ENCODE measurements at regions not wholly inside any gene's neighbourhood (a gene's known extent, or its start where the extent isn't known, plus 50 kb on each side); places are given as distances from the start of the nearest gene placed in this dataset.

DNA sequence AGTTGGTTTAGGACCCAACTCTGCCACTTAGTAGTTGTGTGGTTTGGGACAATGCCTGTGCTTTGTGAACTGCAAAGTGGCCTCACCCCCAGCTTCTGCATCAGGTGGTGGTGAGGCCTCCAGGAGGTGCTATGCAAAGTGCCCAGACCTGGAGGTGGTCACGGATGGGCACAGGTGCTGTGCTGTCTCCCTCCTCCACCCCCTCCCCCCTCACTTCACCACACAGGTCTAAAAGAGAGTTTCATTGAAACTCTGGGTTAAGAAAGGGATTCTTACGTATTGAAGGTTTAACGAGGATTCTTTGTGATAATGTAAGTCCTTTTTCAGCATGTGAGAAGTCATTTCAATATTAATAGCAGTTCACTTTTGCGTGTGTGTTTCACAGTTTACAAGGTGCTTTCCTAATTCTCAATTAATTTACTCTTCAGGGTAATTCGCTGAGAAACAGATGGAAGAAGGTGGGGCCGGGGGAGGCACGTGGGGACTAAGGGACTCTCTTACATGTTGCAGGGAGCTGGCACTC lies 369.9 kb downstream of the LPIN1 start:
- DNase-seq (ENCODE audit: low read depth, low spot score) (no peak), FAIRE-seq (no peak)
- Histone ChIP-seq H3K4me2 (ENCODE audit: control insufficient read depth, extremely low read depth, insufficient read depth, low read depth, low read length) (no peak overlapping the region), H2AFZ (ENCODE audit: control insufficient read depth, low read length) (no peak overlapping the region), H3K4me3 (ENCODE audit: control insufficient read depth in 2 of 3, extremely low read depth in 1 of 3, insufficient read depth in 2 of 3, low read depth in 1 of 3, low read length in 3 of 3) (no peak overlapping the region), H3K27me3 (ENCODE audit: control insufficient read depth, extremely low read depth, insufficient read depth, low read length) (no peaks in the 10 kb centered on the region), H3K9me1 (ENCODE audit: control insufficient read depth, extremely low read depth, insufficient read depth, low read length) (no peaks in the 10 kb centered on the region), H3K4me1 (ENCODE audit: control insufficient read depth, extremely low read depth, insufficient read depth, low read length) (peaks cover 16% of the 10 kb centered on the region), H3K9me3 (ENCODE audit: control insufficient read depth, low read depth, low read length) (no peaks in the 10 kb centered on the region), H3K27ac (ENCODE audit: control insufficient read depth, insufficient read depth, low read length) (no peak overlapping the region), H3K36me3 (ENCODE audit: control insufficient read depth in 2 of 2, extremely low read depth in 1 of 2, insufficient read depth in 2 of 2, low read length in 2 of 2) (no peaks in the 10 kb centered on the region), H3K79me2 (ENCODE audit: control insufficient read depth, insufficient read depth, low read length) (no peaks in the 10 kb centered on the region), H3K9ac (ENCODE audit: control insufficient read depth, extremely low read depth, insufficient read depth, low read length) (no peak overlapping the region), H4K20me1 (ENCODE audit: control insufficient read depth, extremely low read depth, insufficient read depth, low read length) (no peaks in the 10 kb centered on the region)
- dilution Hi-C loops (cut with MboI; ENCODE audit: extremely low pct_ligation_motif_present, low sequenced_read_pairs) = no loop called here
- TF ChIP-seq, protein P1, sequence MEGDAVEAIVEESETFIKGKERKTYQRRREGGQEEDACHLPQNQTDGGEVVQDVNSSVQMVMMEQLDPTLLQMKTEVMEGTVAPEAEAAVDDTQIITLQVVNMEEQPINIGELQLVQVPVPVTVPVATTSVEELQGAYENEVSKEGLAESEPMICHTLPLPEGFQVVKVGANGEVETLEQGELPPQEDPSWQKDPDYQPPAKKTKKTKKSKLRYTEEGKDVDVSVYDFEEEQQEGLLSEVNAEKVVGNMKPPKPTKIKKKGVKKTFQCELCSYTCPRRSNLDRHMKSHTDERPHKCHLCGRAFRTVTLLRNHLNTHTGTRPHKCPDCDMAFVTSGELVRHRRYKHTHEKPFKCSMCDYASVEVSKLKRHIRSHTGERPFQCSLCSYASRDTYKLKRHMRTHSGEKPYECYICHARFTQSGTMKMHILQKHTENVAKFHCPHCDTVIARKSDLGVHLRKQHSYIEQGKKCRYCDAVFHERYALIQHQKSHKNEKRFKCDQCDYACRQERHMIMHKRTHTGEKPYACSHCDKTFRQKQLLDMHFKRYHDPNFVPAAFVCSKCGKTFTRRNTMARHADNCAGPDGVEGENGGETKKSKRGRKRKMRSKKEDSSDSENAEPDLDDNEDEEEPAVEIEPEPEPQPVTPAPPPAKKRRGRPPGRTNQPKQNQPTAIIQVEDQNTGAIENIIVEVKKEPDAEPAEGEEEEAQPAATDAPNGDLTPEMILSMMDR (optimal IDR thresholded peaks at IDR 0.05 in 1 of 3, IDR thresholded peaks at IDR 0.05 in 1 of 3, conservative IDR thresholded peaks at IDR 0.05 in 1 of 3; ENCODE audit: extremely low read depth in 1 of 3, insufficient read depth in 2 of 3, low read length in 3 of 3) = no peak
- no peak for TF ChIP-seq EZH2 (IDR thresholded peaks at IDR 0.05; ENCODE audit: low read length)

DNA sequence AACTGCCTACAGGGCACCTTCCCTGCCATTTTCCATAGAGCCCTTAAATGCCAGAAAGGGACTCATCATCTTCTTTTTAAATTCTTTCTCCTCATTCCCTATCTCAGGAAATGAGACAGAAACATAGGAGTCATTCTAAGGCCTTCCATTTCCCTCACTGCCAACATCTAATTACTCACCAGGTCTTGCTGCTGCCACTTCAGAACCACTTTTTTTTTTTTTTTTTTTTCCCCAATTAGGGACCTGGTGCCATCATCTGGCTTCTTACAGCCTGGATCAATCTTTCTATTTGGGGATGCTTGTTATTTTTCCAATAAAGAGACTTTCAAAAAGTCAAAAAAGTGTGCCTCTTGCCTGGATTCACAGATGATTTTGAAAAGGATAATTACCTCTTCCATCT lies 373.4 kb downstream of the LPIN1 start:
- Histone ChIP-seq H3K27ac (ENCODE audit: control insufficient read depth, insufficient read depth, low read length) (no peak overlapping the region), H3K79me2 (ENCODE audit: control insufficient read depth, insufficient read depth, low read length) (no peaks in the 10 kb centered on the region), H3K4me3 (ENCODE audit: control insufficient read depth in 2 of 3, extremely low read depth in 1 of 3, insufficient read depth in 2 of 3, low read depth in 1 of 3, low read length in 3 of 3) (no peak overlapping the region), H3K36me3 (ENCODE audit: control insufficient read depth in 2 of 2, extremely low read depth in 1 of 2, insufficient read depth in 2 of 2, low read length in 2 of 2) (no peaks in the 10 kb centered on the region), H3K9ac (ENCODE audit: control insufficient read depth, extremely low read depth, insufficient read depth, low read length) (no peak overlapping the region), H3K9me1 (ENCODE audit: control insufficient read depth, extremely low read depth, insufficient read depth, low read length) (no peaks in the 10 kb centered on the region), H3K4me1 (ENCODE audit: control insufficient read depth, extremely low read depth, insufficient read depth, low read length) (peaks cover 16% of the 10 kb centered on the region), H4K20me1 (ENCODE audit: control insufficient read depth, extremely low read depth, insufficient read depth, low read length) (no peaks in the 10 kb centered on the region), H3K4me2 (ENCODE audit: control insufficient read depth, extremely low read depth, insufficient read depth, low read depth, low read length) (no peak overlapping the region), H3K9me3 (ENCODE audit: control insufficient read depth, low read depth, low read length) (no peaks in the 10 kb centered on the region), H2AFZ (ENCODE audit: control insufficient read depth, low read length) (no peak overlapping the region), H3K27me3 (ENCODE audit: control insufficient read depth, extremely low read depth, insufficient read depth, low read length) (no peaks in the 10 kb centered on the region)
- TF ChIP-seq, protein P1 (optimal IDR thresholded peaks at IDR 0.05 in 1 of 3, IDR thresholded peaks at IDR 0.05 in 1 of 3, conservative IDR thresholded peaks at IDR 0.05 in 1 of 3; ENCODE audit: extremely low read depth in 1 of 3, insufficient read depth in 2 of 3, low read length in 3 of 3) = no peak
- no peak for TF ChIP-seq EZH2 (IDR thresholded peaks at IDR 0.05; ENCODE audit: low read length)
- FAIRE-seq = no peak
- no peak for DNase-seq (ENCODE audit: low read depth, low spot score)
- dilution Hi-C loops (cut with MboI; ENCODE audit: extremely low pct_ligation_motif_present, low sequenced_read_pairs) = no loop called here
